IMR-90 (cell line): ENCODE measurements at regions not wholly inside any gene's neighbourhood (a gene's known extent, or its start where the extent isn't known, plus 50 kb on each side); places are given as distances from the start of the nearest gene placed in this dataset.

Experiments
- ATAC-seq: fragments of 200-7000 bp; cut with Tn5 transposase; 2 replicates; pipeline ENCODE4 v1.9.1; 2020; ENCODE audit warnings: low read depth, mild to moderate bottlenecking, moderate library complexity
- BruUV-seq: library from RNA; stranded (reverse); fragments of 400-500 nt; replicated peaks from 2 replicates; lab custom pipeline; 2021; lab: Mats Ljungman, UMichigan
- CTCF ChIA-PET: fragments of 300-600 bp; formaldehyde crosslinking; extraction: SDS; loops from one replicate; lab custom pipeline; 2021; ENCODE audit warnings: antibody characterized with exemption; lab: Yijun Ruan, JAX
- POLR2A ChIA-PET: fragments of 300-600 bp; sonication (Branson Sonifier 250); formaldehyde crosslinking; loops from one replicate; lab custom pipeline; 2022; ENCODE audit warnings: antibody characterized with exemption; ENCODE audit not compliant: unreplicated experiment; lab: Charles Lee
- DNase-seq: peaks from one replicate; pipeline ENCODE4 v3.0.0; 2013
- H2AFZ ChIP-seq: replicated peaks from 2 replicates; pipeline ENCODE3; 2013; ENCODE audit warnings: low read length, mild to moderate bottlenecking; ENCODE audit not compliant: poor library complexity
- H2AK5ac ChIP-seq: 2 replicates; pipeline ENCODE4 v1.6.1; 2013; ENCODE audit warnings: low read depth, low read length, inconsistent platforms
- H2AK9ac ChIP-seq: replicated peaks from 2 replicates; pipeline ENCODE3; 2013; ENCODE audit warnings: mild to moderate bottlenecking, low read depth, low read length, moderate library complexity; ENCODE audit not compliant: poor library complexity
- H2BK120ac ChIP-seq: 2 replicates; pipeline ENCODE4 v1.6.1; 2013; ENCODE audit warnings: low read depth, low read length, inconsistent platforms
- H2BK15ac ChIP-seq: 3 replicates; pipeline ENCODE4 v1.6.1; 2013; ENCODE audit warnings: low read depth, low read length, inconsistent platforms
- H2BK20ac ChIP-seq: 2 replicates; pipeline ENCODE4 v1.6.1; 2013; ENCODE audit warnings: low read depth, mild to moderate bottlenecking, inconsistent platforms, low read length, moderate library complexity
- H2BK5ac ChIP-seq: 2 replicates; pipeline ENCODE4 v1.6.1; 2013; ENCODE audit warnings: mild to moderate bottlenecking, low read depth, low read length, inconsistent platforms; ENCODE audit not compliant: poor library complexity, severe bottlenecking
- H3K14ac ChIP-seq: replicated peaks from 2 replicates; pipeline ENCODE4 v1.6.1; 2013; ENCODE audit warnings: low read depth, low read length, inconsistent platforms
- H3K18ac ChIP-seq: 2 replicates; pipeline ENCODE4 v1.6.1; 2013; ENCODE audit warnings: low read depth, low read length, control low read depth
- H3K23ac ChIP-seq: 2 replicates; pipeline ENCODE4 v1.6.1; 2013; ENCODE audit warnings: low read depth, low read length, inconsistent platforms
- H3K27ac ChIP-seq: 2 replicates; pipeline ENCODE4 v1.5.1; 2013; ENCODE audit warnings: mild to moderate bottlenecking, control low read depth, low read length; ENCODE audit not compliant: insufficient read depth
- H3K27me3 ChIP-seq: 2 replicates; pipeline ENCODE4 v1.6.1; 2013; ENCODE audit warnings: low read length; ENCODE audit not compliant: control insufficient read depth, insufficient read depth
- H3K36me3 ChIP-seq: 2 replicates; pipeline ENCODE4 v1.6.1; 2013; ENCODE audit warnings: low read length, mixed read lengths; ENCODE audit not compliant: control insufficient read depth, insufficient read depth
- H3K4ac ChIP-seq: 2 replicates; pipeline ENCODE4 v1.6.1; 2013; ENCODE audit warnings: low read depth, low read length, inconsistent platforms
- H3K4me1 ChIP-seq: 2 replicates; pipeline ENCODE4 v1.6.1; 2013; ENCODE audit warnings: low read length, mixed read lengths; ENCODE audit not compliant: control insufficient read depth, insufficient read depth
- H3K4me2 ChIP-seq: 2 replicates; pipeline ENCODE4 v1.6.1; 2013; ENCODE audit warnings: low read depth, mild to moderate bottlenecking, control low read depth, low read length, moderate library complexity
- H3K4me3 ChIP-seq: 2 replicates; pipeline ENCODE4 v1.5.1; 2013; ENCODE audit warnings: low read depth, mild to moderate bottlenecking, control low read depth, low read length, moderate library complexity; ENCODE audit not compliant: insufficient read depth
- H3K56ac ChIP-seq: 2 replicates; pipeline ENCODE4 v1.6.1; 2013; ENCODE audit warnings: low read length, inconsistent platforms; ENCODE audit not compliant: insufficient read depth; ENCODE audit errors: extremely low read depth
- H3K79me1 ChIP-seq, 2 experiments: 2 replicates each; pipeline ENCODE4 v1.6.1; 2013; ENCODE audit warnings: low read length in 2 of 2, inconsistent platforms in 1 of 2, low read depth in 1 of 2
- H3K9ac ChIP-seq: 2 replicates; pipeline ENCODE4 v1.6.1; 2013; ENCODE audit warnings: low read depth, low read length, control low read depth
- H3K9me1 ChIP-seq: 2 replicates; pipeline ENCODE4 v1.6.1; 2013; ENCODE audit warnings: low read length, inconsistent platforms; ENCODE audit not compliant: insufficient read depth
- H3K9me3 ChIP-seq: 2 replicates; pipeline ENCODE4 v1.6.1; 2013; ENCODE audit warnings: low read length; ENCODE audit not compliant: control insufficient read depth, insufficient read depth
- H4K20me1 ChIP-seq: 2 replicates; pipeline ENCODE4 v1.6.1; 2013; ENCODE audit warnings: low read length, inconsistent platforms; ENCODE audit not compliant: insufficient read depth
- H4K5ac ChIP-seq: 2 replicates; pipeline ENCODE4 v1.6.1; 2013; ENCODE audit warnings: mild to moderate bottlenecking, low read depth, low read length, control low read depth
- H4K8ac ChIP-seq, 2 experiments: 2 replicates each; pipeline ENCODE4 v1.6.1; 2013; ENCODE audit warnings: low read depth in 2 of 2, low read length in 2 of 2, control low read depth in 1 of 2, inconsistent platforms in 1 of 2
- H4K91ac ChIP-seq: 2 replicates; pipeline ENCODE4 v1.6.1; 2013; ENCODE audit warnings: low read depth, low read length, inconsistent platforms; ENCODE audit not compliant: insufficient read depth
- BHLHE40 ChIP-seq: fragments of 150-350 bp; IDR thresholded peaks from 2 replicates; pipeline ENCODE4 v1.6.1; 2016; ENCODE audit warnings: mild to moderate bottlenecking, low read depth, low read length
- CEBPB ChIP-seq: IDR thresholded peaks from 2 replicates; pipeline ENCODE4 v1.6.1; 2012; ENCODE audit warnings: low read depth, low read length, improper control_type of control experiment
- CHD1 ChIP-seq: IDR thresholded peaks from 2 replicates; pipeline ENCODE4 v1.6.1; 2012; ENCODE audit warnings: low read depth, low read length, improper control_type of control experiment
- CTCF ChIP-seq: conservative IDR thresholded peaks from 2 replicates; pipeline ENCODE4 v1.5.1; 2012; ENCODE audit warnings: mild to moderate bottlenecking, low read depth, low read length, improper control_type of control experiment
- ELK1 ChIP-seq: fragments of 150-350 bp; IDR thresholded peaks from 2 replicates; pipeline ENCODE4 v1.6.1; 2016; ENCODE audit warnings: low read depth, mild to moderate bottlenecking, low read length, moderate library complexity, borderline replicate concordance
- FOS ChIP-seq: fragments of 150-350 bp; IDR thresholded peaks from 2 replicates; pipeline ENCODE4 v1.6.1; 2016; ENCODE audit warnings: low read depth, low read length
- MAFK ChIP-seq: IDR thresholded peaks from 2 replicates; pipeline ENCODE4 v1.6.1; 2012; ENCODE audit warnings: low read depth, low read length, improper control_type of control experiment
- MAZ ChIP-seq: IDR thresholded peaks from 2 replicates; pipeline ENCODE4 v1.6.1; 2012; ENCODE audit warnings: low read depth, mild to moderate bottlenecking, low read length, improper control_type of control experiment, moderate library complexity, borderline replicate concordance
- MXI1 ChIP-seq: IDR thresholded peaks from 2 replicates; pipeline ENCODE4 v1.6.1; 2012; ENCODE audit warnings: low read depth, mild to moderate bottlenecking, low read length, moderate library complexity, borderline replicate concordance
- NFE2L2 ChIP-seq: fragments of 150-350 bp; IDR thresholded peaks from 2 replicates; pipeline ENCODE4 v1.6.1; 2016; ENCODE audit warnings: low read depth, mild to moderate bottlenecking, low read length
- POLR2A ChIP-seq: IDR thresholded peaks from 2 replicates; pipeline ENCODE4 v1.6.1; 2012; ENCODE audit warnings: mild to moderate bottlenecking, low read depth, low read length
- RAD21 ChIP-seq: IDR thresholded peaks from 2 replicates; pipeline ENCODE4 v1.6.1; 2012; ENCODE audit warnings: low read length, improper control_type of control experiment
- RCOR1 ChIP-seq: IDR thresholded peaks from 2 replicates; pipeline ENCODE4 v1.6.1; 2012; ENCODE audit warnings: mild to moderate bottlenecking, low read length, improper control_type of control experiment; ENCODE audit not compliant: insufficient replicate concordance
- RFX5 ChIP-seq: IDR thresholded peaks from 2 replicates; pipeline ENCODE4 v1.8.0; 2012; ENCODE audit warnings: low read depth, mild to moderate bottlenecking, low read length, moderate library complexity
- SMC3 ChIP-seq: fragments of 150-350 bp; IDR thresholded peaks from 2 replicates; pipeline ENCODE4 v1.6.1; 2016; ENCODE audit warnings: low read depth, mild to moderate bottlenecking, antibody characterized with exemption, low read length, moderate library complexity
- USF2 ChIP-seq: fragments of 150-350 bp; IDR thresholded peaks from 2 replicates; pipeline ENCODE4 v1.6.1; 2017; ENCODE audit warnings: mild to moderate bottlenecking, antibody characterized with exemption, low read length, low read depth
- WGBS, 2 experiments: methylation state at CpG; one replicate each; pipeline versions ENCODE4 v1.1.5 to v1.1.7; 2013; ENCODE audit warnings: missing lambda C conversion rate in 2 of 2; ENCODE audit not compliant: insufficient read length in 1 of 2; ENCODE audit errors: extremely low coverage in 2 of 2; 5-methylcytosine and 5-hydroxymethylcytosine counted together
- dilution Hi-C: fragments of 300-500 bp; cut with HindIII; formaldehyde crosslinking; loops from one replicate; pipeline ENCODE4 v1.14.3; 2018; ENCODE audit warnings: low sequenced_read_pairs; ENCODE audit not compliant: unreplicated experiment
- in situ Hi-C: fragments of 300-500 bp; cut with MboI; formaldehyde crosslinking; loops from 3 replicates; pipeline ENCODE4 v1.14.3; 2019; ENCODE audit warnings: low sequenced_read_pairs, inconsistent platforms, mixed read lengths
- intact Hi-C: fragments of 100-400 bp; cut with micrococcal nuclease; formaldehyde crosslinking; loops from 2 replicates; pipeline ENCODE4 v1.10.0; 2022

GRCh38 chr2:57869758-57870344, 176.8 kb upstream of the VRK2 start:
- no peak overlapping the region for H3K14ac ChIP-seq
- H3K56ac ChIP-seq, result no peak overlapping the region
- H3K79me1 ChIP-seq, result no peaks in the 10 kb centered on the region
- H3K4me3 ChIP-seq, result no peak overlapping the region
- CTCF ChIA-PET, result interaction anchor here (0.6 kb wide), 1 partner anchor 1499 kb away, joined by 4 read pairs; no protein-coding TSS in a partner anchor
- POLR2A ChIA-PET, result no interaction called here
- H3K18ac ChIP-seq, result no peak overlapping the region
- no CpG with 5 or more reads among the region's 12 CpGs for WGBS, 2 experiments
- H2AK5ac ChIP-seq, result no peak overlapping the region
- no peaks in the 10 kb centered on the region for H3K4me1 ChIP-seq
- DNase-seq (no peak), ATAC-seq (no peak)
- TF ChIP-seq NFE2L2 (no peak), RFX5 (no peak), RAD21 (no peak), FOS (no peak), CHD1 (no peak), CEBPB (no peak), RCOR1 (no peak), MXI1 (no peak), CTCF (no peak), BHLHE40 (no peak), USF2 (no peak), MAZ (no peak), POLR2A (no peak), ELK1 (no peak), SMC3 (no peak), MAFK (no peak)
- intact Hi-C loops, result no loop called here
- dilution Hi-C loops, result no loop called here
- H3K36me3 ChIP-seq, result no peaks in the 10 kb centered on the region
- H3K9me1 ChIP-seq, result no peaks in the 10 kb centered on the region
- H2BK5ac ChIP-seq, result no peak overlapping the region
- no peak overlapping the region for H2BK120ac ChIP-seq
- no peaks in the 10 kb centered on the region for H3K27me3 ChIP-seq
- no peak overlapping the region for H4K91ac ChIP-seq
- no peak overlapping the region for H3K9ac ChIP-seq
- H3K9me3 ChIP-seq, result no peaks in the 10 kb centered on the region
- no peak overlapping the region for H2BK20ac ChIP-seq
- no peaks in the 10 kb centered on the region for H4K20me1 ChIP-seq
- H3K4ac ChIP-seq, result no peak overlapping the region
- in situ Hi-C loops, result no loop called here
- no peak overlapping the region for H3K23ac ChIP-seq
- H2AK9ac ChIP-seq, result no peak overlapping the region
- no peak overlapping the region for H4K5ac ChIP-seq
- no peak overlapping the region for H2BK15ac ChIP-seq
- no peak overlapping the region for H4K8ac ChIP-seq
- H3K27ac ChIP-seq, result no peak overlapping the region
- H3K4me2 ChIP-seq, result no peak overlapping the region
- H2AFZ ChIP-seq, result no peak overlapping the region
- no TSS peak for BruUV-seq
